ENCODE measurements at regions not wholly inside any gene's neighbourhood (a gene's known extent, or its start where the extent isn't known, plus 50 kb on each side); places are given as distances from the start of the nearest gene placed in this dataset.

DNA sequence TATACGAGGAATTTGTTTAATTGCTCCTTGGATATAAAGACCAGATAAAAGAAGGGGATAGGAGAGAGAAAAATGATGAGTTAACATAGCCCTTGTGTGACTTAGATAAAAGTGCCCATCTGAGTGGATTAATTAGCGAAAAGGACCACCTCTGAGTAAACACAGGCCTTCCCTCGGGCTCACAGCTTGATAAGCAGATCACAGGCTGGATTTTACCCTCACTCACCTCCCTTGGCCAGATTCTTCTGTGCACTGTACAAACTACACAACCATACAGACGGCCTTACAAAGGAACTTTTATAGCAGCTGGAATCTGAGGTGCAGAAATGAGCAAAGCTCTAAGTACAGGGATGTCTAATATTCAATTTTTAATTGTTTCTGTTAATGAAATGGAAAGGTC is 112.4 kb upstream of the STT3B start:
- Histone ChIP-seq H3K9me3 (no peaks in the 10 kb centered on the region), H3K36me3 (no peaks in the 10 kb centered on the region), H3K27me3 (no peaks in the 10 kb centered on the region), H3K4me1 (no peaks in the 10 kb centered on the region), H3K4me3 (no peak overlapping the region), H3K27ac (no peak overlapping the region)
- 83 to 84% methylated on average over 4 of the region's 4 CpGs for WGBS, 2 donors
- no peak for DNase-seq (ENCODE audit: low spot score in 2 of 2)
- no peak for TF ChIP-seq EP300 (IDR thresholded peaks at IDR 0.05)
- TF ChIP-seq POLR2A (IDR thresholded peaks at IDR 0.05): no peak
- TF ChIP-seq, protein P1, sequence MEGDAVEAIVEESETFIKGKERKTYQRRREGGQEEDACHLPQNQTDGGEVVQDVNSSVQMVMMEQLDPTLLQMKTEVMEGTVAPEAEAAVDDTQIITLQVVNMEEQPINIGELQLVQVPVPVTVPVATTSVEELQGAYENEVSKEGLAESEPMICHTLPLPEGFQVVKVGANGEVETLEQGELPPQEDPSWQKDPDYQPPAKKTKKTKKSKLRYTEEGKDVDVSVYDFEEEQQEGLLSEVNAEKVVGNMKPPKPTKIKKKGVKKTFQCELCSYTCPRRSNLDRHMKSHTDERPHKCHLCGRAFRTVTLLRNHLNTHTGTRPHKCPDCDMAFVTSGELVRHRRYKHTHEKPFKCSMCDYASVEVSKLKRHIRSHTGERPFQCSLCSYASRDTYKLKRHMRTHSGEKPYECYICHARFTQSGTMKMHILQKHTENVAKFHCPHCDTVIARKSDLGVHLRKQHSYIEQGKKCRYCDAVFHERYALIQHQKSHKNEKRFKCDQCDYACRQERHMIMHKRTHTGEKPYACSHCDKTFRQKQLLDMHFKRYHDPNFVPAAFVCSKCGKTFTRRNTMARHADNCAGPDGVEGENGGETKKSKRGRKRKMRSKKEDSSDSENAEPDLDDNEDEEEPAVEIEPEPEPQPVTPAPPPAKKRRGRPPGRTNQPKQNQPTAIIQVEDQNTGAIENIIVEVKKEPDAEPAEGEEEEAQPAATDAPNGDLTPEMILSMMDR (IDR thresholded peaks at IDR 0.05): no peak

DNA sequence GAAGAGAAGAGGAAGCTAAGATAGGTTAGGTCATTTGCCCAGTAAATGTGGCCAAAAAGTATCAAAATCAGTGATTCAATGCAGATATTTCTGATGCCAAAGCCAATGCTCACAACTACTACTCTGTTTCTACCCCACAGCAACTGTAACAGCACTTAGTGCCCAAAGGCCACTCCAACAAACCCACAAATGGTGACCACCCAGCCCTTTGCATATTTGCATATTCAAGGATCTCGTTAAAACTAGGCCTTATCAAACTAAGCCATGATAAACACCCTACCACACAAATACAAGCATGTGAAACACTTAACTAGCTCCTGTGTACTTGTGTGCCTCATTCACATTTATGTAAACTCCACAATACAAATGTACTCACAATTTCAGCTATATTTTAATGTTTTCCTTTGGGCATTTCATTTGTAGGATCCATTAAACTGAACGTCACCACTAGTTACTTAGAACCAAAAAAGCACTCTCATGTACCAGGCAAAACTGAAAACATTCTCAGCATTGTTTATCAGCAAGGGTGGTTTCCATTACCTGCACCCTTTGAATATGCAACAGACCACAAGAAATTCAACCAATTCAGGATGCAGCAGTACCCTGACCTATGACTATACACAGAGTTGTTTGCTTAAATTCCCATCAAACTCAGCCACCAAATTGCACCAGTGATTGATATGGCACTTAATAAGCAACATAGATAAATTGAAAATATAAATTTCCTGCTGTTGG is 111.2 kb upstream of the STT3B start:
- no peak for DNase-seq (ENCODE audit: low spot score in 2 of 2)
- 85 to 92% methylated on average over 2 of the region's 2 CpGs for WGBS, 2 donors
- H3K4me1 ChIP-seq: no peaks in the 10 kb centered on the region

DNA sequence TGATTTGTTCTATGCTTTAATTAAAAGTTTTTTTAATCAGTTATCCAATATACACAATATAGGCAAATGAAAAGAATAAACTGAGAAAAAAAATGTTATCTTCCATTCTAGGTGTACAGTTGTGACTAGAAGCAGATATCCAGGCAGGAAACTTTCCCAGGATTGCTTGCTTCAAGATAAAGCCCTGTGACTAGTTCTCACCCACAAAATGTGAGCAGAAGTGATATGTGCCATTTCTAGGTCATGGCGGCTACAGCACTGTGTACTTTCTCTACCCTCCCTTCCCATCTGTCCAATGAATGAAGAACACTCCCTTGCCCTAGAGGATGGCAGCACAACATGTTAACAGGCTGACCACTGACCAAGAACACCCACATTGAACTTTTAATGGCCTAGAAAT is 110.5 kb upstream of the STT3B start:
- Histone ChIP-seq H3K27me3 (no peaks in the 10 kb centered on the region), H3K9me3 (no peaks in the 10 kb centered on the region), H3K36me3 (no peaks in the 10 kb centered on the region), H3K4me1 (no peaks in the 10 kb centered on the region), H3K27ac (no peak overlapping the region), H3K4me3 (no peak overlapping the region)
- DNase-seq (ENCODE audit: low spot score in 2 of 2): no peak
- 93 to 100% methylated on average over 1 of the region's 1 CpG for WGBS, 2 donors
- no peak for TF ChIP-seq POLR2A (IDR thresholded peaks at IDR 0.05)
- TF ChIP-seq, protein P1 (IDR thresholded peaks at IDR 0.05): no peak

More for the DNA sequence above, 111.2 kb upstream of the STT3B start:
- Histone ChIP-seq H3K4me3 (no peak overlapping the region), H3K27ac (no peak overlapping the region), H3K36me3 (no peaks in the 10 kb centered on the region), H3K27me3 (no peaks in the 10 kb centered on the region), H3K9me3 (no peaks in the 10 kb centered on the region)
- TF ChIP-seq POLR2A (IDR thresholded peaks at IDR 0.05): no peak
- no peak for TF ChIP-seq EP300 (IDR thresholded peaks at IDR 0.05)
- TF ChIP-seq, protein P1 (IDR thresholded peaks at IDR 0.05): no peak

DNA sequence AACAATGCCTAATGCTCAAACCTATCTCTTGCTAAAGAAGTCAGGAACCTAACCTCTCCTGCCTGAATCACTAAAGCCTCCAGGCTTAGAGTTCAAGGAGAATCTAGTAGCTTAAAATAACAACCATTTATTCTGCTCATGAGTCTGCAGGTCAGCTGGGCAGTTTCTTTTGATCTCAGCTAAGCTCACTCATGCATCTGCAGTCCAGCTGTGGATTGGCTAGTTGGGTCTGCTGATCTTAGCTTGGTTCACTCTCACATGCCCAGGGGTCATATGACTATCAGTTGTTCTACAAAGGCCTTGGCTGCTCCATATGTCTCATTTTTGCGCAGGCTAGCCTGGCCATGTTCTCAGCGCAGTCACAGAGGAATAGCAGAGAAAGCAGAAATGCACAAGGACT is 109.2 kb upstream of the STT3B start:
- Histone ChIP-seq H3K36me3 (no peaks in the 10 kb centered on the region), H3K9me3 (no peaks in the 10 kb centered on the region), H3K4me1 (no peaks in the 10 kb centered on the region), H3K27ac (no peak overlapping the region), H3K27me3 (no peaks in the 10 kb centered on the region), H3K4me3 (no peak overlapping the region)
- TF ChIP-seq EP300 (IDR thresholded peaks at IDR 0.05) (no peak), POLR2A (IDR thresholded peaks at IDR 0.05) (no peak)
- TF ChIP-seq, protein P1 (IDR thresholded peaks at IDR 0.05): no peak
- no peak for DNase-seq (ENCODE audit: low spot score in 2 of 2)
- WGBS, 2 donors: 75 to 87% methylated on average over 2 of the region's 2 CpGs

DNA sequence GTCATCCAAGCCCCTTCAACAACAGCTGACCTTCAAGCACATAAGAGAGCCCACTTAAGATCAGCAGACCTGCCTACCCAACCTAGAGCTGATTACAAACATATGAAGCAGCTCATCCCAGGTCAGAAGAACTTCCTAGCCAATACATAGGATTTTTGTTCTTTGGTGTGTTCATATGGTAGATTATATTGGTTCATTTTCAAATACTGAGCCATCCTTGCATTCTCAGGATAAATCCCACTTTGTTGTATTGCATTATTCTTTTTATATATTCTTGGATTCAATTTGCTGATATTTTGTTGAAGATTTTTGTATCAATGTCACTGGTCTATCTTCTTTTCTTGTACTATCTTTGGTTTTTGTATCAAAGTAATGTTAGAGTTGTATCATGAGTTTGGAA is 107.3 kb upstream of the STT3B start:
- Histone ChIP-seq H3K27me3 (no peaks in the 10 kb centered on the region), H3K9me3 (no peaks in the 10 kb centered on the region), H3K27ac (no peak overlapping the region), H3K4me3 (no peak overlapping the region), H3K4me1 (no peaks in the 10 kb centered on the region), H3K36me3 (no peaks in the 10 kb centered on the region)
- DNase-seq (ENCODE audit: low spot score in 2 of 2): no peak
- TF ChIP-seq EP300 (IDR thresholded peaks at IDR 0.05) (no peak), POLR2A (IDR thresholded peaks at IDR 0.05) (no peak)
- TF ChIP-seq, protein P1 (IDR thresholded peaks at IDR 0.05): no peak
